Spleen (tissue), 11 donors: ENCODE measurements at regions not wholly inside any gene's neighbourhood (a gene's known extent, or its start where the extent isn't known, plus 50 kb on each side); places are given as distances from the start of the nearest gene placed in this dataset.
"Not testable (repeated sequence)": the region's sequence is repeated elsewhere in the genome, so short reads cannot be mapped to it uniquely, and the experiment has no call there.

Experiments
- DNase-seq: peaks from one replicate; pipeline ENCODE4 v3.0.0-alpha.2; 2020
- H3K27ac ChIP-seq, 8 donors: fragments of 200-600 bp; sonication (generic) in 7 of 8; 1 replicate in 4 of 8; 2 replicates in 4 of 8; pipeline versions ENCODE4 v1.5.0 to v1.8.0; 2016 to 2021; ENCODE audit warnings: inconsistent platforms in 4 of 8, mild to moderate bottlenecking in 4 of 8, moderate library complexity in 1 of 8
- H3K27me3 ChIP-seq, 7 donors: fragments of 200-600 bp; sonication (generic) in 6 of 7; replicated peaks in 1 of 7; 1 replicate in 4 of 7; 2 replicates in 3 of 7; pipeline versions ENCODE4 v1.5.0 to v1.8.0; 2016 to 2021; ENCODE audit warnings: inconsistent platforms in 3 of 7, mild to moderate bottlenecking in 1 of 7
- H3K36me3 ChIP-seq, 6 donors: fragments of 200-600 bp; sonication (generic) in 5 of 6; 1 replicate in 4 of 6; 2 replicates in 2 of 6; pipeline versions ENCODE4 v1.5.0 to v1.8.0; 2016 to 2021; ENCODE audit warnings: inconsistent platforms in 2 of 6
- H3K4me1 ChIP-seq, 6 donors: fragments of 200-600 bp; sonication (generic) in 5 of 6; 1 replicate in 3 of 6; 2 replicates in 3 of 6; pipeline versions ENCODE4 v1.5.0 to v1.8.0; 2016 to 2021; ENCODE audit warnings: inconsistent platforms in 3 of 6
- H3K4me3 ChIP-seq, 8 donors: fragments of 200-600 bp; sonication (generic) in 7 of 8; 1 replicate in 4 of 8; 2 replicates in 4 of 8; pipeline versions ENCODE4 v1.5.0 to v1.8.0; 2016 to 2021; ENCODE audit warnings: inconsistent platforms in 4 of 8, mild to moderate bottlenecking in 4 of 8, moderate library complexity in 2 of 8
- H3K9me3 ChIP-seq, 8 donors: fragments of 200-600 bp; sonication (generic) in 7 of 8; 1 replicate in 4 of 8; 2 replicates in 4 of 8; pipeline versions ENCODE4 v1.5.0 to v1.8.0; 2016 to 2021; ENCODE audit warnings: inconsistent platforms in 4 of 8
- CTCF ChIP-seq, 11 experiments: fragments of 200-600 bp in 7 of 11; fragments of 450-650 bp in 4 of 11; sonication (generic) in 4 of 11; IDR thresholded peaks in 8 of 11; conservative IDR thresholded peaks in 3 of 11; 1 replicate in 7 of 11; 2 replicates in 4 of 11; pipeline versions ENCODE4 v1.4.0 to v1.8.0; 2016 to 2021; ENCODE audit warnings: antibody characterized with exemption in 11 of 11, inconsistent platforms in 4 of 11, mild to moderate bottlenecking in 1 of 11
- POLR2A ChIP-seq, 3 donors: fragments of 450-650 bp; IDR thresholded peaks; one replicate each; pipeline ENCODE4 v1.5.1; 2017; ENCODE audit warnings: antibody characterized with exemption in 3 of 3, mild to moderate bottlenecking in 1 of 3
- POLR2AphosphoS5 ChIP-seq, 3 donors: sonication (generic); formaldehyde crosslinking; IDR thresholded peaks; one replicate each; pipeline ENCODE4 v1.5.1; 2017; ENCODE audit warnings: antibody characterized with exemption in 3 of 3
- WGBS, 5 donors: extraction: QIAGEN DNeasy Blood & Tissue Kit in 3 of 5; methylation state at CpG; one replicate each; pipeline versions ENCODE4 v1.1.5 to v1.1.7; 2013 to 2018; 5-methylcytosine and 5-hydroxymethylcytosine counted together
- intact Hi-C: fragments of 100-400 bp; cut with DNase I; formaldehyde crosslinking; loops from one replicate; pipeline ENCODE4 v1.15.0; 2023; ENCODE audit warnings: low total_unique reads
- donor health status: healthy with polysubstance abuse.
- donor health status: DM: no; HTN: no; CAD: no; lungs with moderate emphysema.
- donor health status: DM: no; HTN: no; CAD: no.
- donor health status: Bipolar disorder and iron deficiency.
- donor health status: healthy.
- donor health status: DM: no; HTN: no; CAD: no.
- donor health status: DM: yes; HTN: yes; CAD: no.

DNA sequence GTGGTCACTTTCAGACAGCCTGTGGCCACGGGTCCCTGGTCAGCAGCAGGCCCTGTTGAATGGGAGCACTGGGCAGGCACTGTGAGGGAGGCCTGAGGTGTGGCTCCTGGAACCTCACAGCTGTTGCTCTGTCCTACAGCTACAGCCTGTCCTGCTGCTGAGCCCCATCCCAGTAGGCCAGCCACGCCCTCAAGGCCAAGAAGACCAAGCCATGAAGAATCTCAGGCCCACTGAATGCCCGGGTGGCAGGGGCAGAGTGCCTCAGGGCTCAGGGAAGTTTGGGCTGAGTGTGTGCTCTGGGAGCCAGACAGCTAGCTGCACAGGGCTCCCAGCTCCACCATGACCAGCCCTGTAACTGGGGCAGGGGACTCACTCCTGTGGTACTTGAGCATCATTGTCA is 363.5 kb upstream of the NUPR2 start:
- TF ChIP-seq POLR2A (IDR thresholded peaks at IDR 0.05) (no peak), POLR2AphosphoS5 (IDR thresholded peaks at IDR 0.05) (no peak), CTCF (IDR thresholded peaks at IDR 0.05 in 8 of 11, conservative IDR thresholded peaks at IDR 0.05 in 3 of 11) (no peak)
- Histone ChIP-seq H3K4me3 (no peak overlapping the region), H3K27me3 (no peaks in the 10 kb centered on the region), H3K27ac (no peak overlapping the region), H3K9me3 (peaks cover 0 to 100% (median 100%) of the 10 kb centered on the region in 8 donors), H3K36me3 (no peaks in the 10 kb centered on the region), H3K4me1 (no peaks in the 10 kb centered on the region)
- intact Hi-C loops, result no loop called here
- WGBS, 5 donors, result 17 to 57% (median 46%) methylated on average over 1 to 3 of the region's 3 CpGs
- no peak for DNase-seq

DNA sequence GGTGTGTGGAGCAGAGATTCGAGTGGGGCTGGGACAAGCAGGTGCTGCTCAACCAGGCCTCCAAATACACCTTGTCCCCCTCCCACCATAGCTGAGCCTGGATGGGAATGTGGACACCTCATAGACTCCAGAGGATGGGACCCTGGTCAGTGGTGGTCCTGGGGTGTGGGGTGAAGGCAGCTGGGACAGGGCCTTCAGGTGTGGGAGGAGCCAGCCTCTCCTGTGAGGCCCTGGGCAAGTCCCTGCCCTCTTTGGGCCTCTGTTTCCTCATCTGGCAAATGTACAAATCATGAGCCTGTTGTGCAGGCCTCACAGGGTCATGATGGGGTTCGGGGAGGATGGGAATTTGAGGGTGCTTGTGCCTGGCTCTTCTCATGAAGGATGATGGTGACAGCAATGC is 362.9 kb upstream of the NUPR2 start:
- H3K27me3 ChIP-seq, result no peaks in the 10 kb centered on the region
- H3K4me1 ChIP-seq, result no peaks in the 10 kb centered on the region
- WGBS, 5 donors, result 43 to 76% (median 53%) methylated on average over 2 of the region's 2 CpGs
- TF ChIP-seq POLR2AphosphoS5 (IDR thresholded peaks at IDR 0.05), result no peak
- TF ChIP-seq CTCF (IDR thresholded peaks at IDR 0.05 in 8 of 11, conservative IDR thresholded peaks at IDR 0.05 in 3 of 11), result no peak
- TF ChIP-seq POLR2A (IDR thresholded peaks at IDR 0.05), result no peak
- peaks cover 5 to 100% (median 100%) of the 10 kb centered on the region in 8 donors for H3K9me3 ChIP-seq
- DNase-seq, result no peak
- H3K36me3 ChIP-seq, result no peaks in the 10 kb centered on the region
- intact Hi-C loops, result no loop called here
- no peak overlapping the region for H3K4me3 ChIP-seq
- H3K27ac ChIP-seq, result no peak overlapping the region

GRCh38 chr7:56474271-56474670 is 358.1 kb upstream of the NUPR2 start:
- Histone ChIP-seq H3K9me3 (peaks cover 15 to 100% (median 100%) of the 10 kb centered on the region in 8 donors), H3K36me3 (no peaks in the 10 kb centered on the region), H3K4me3 (no peak overlapping the region), H3K4me1 (no peaks in the 10 kb centered on the region), H3K27ac (no peak overlapping the region), H3K27me3 (no peaks in the 10 kb centered on the region)
- DNase-seq, result no peak
- intact Hi-C loops, result no loop called here
- TF ChIP-seq POLR2AphosphoS5 (IDR thresholded peaks at IDR 0.05) (no peak), POLR2A (IDR thresholded peaks at IDR 0.05) (no peak), CTCF (IDR thresholded peaks at IDR 0.05 in 8 of 11, conservative IDR thresholded peaks at IDR 0.05 in 3 of 11) (no peak)
- 45 to 59% (median 56%) methylated on average over 6 of the region's 6 CpGs for WGBS, 5 donors

DNA sequence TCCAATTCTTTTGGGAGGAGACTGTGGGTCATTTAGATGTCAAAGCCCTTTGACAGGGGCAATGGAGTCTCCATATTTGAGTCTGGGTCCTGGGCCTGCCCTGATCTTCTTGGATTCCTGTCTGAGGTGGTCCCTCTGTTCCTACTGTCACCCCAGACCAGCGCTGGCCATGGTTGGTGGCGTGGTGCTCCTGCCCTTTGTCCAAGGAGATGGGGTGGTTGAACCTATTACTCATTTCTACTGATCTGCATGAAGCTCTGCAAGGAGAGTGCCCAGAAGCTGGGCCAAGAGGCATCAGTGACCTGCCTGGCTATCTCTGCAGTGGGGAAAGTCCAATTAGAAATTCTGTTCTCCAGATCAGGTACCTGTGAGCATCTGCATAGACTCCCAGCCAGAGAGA is 355.6 kb upstream of the NUPR2 start:
- 47 to 79% (median 55%) methylated on average over 2 of the region's 2 CpGs for WGBS, 5 donors
- no peak for TF ChIP-seq CTCF (IDR thresholded peaks at IDR 0.05 in 8 of 11, conservative IDR thresholded peaks at IDR 0.05 in 3 of 11)
- no peak for TF ChIP-seq POLR2AphosphoS5 (IDR thresholded peaks at IDR 0.05)
- TF ChIP-seq POLR2A (IDR thresholded peaks at IDR 0.05), result no peak

GRCh38 chr7:56466607-56467525 is 350.6 kb upstream of the NUPR2 start:
- H3K4me1 ChIP-seq, H3K27me3 ChIP-seq, H3K36me3 ChIP-seq, DNase-seq, intact Hi-C loops, H3K4me3 ChIP-seq, H3K27ac ChIP-seq: not testable (repeated sequence)
- 12 to 16% (median 13%) methylated on average over 2 of the region's 2 CpGs for WGBS, 5 donors
- H3K9me3 ChIP-seq, result peaks cover 53 to 100% (median 100%) of the 10 kb centered on the region in 8 donors

More for the DNA sequence above, 355.6 kb upstream of the NUPR2 start:
- intact Hi-C loops, result no loop called here
- Histone ChIP-seq H3K4me3 (no peak overlapping the region), H3K4me1 (no peaks in the 10 kb centered on the region), H3K27me3 (no peaks in the 10 kb centered on the region), H3K36me3 (no peaks in the 10 kb centered on the region), H3K9me3 (peaks cover 37 to 100% (median 100%) of the 10 kb centered on the region in 8 donors), H3K27ac (no peak overlapping the region)
- no peak for DNase-seq
